HEK293 (cell line): ENCODE measurements at regions not wholly inside any gene's neighbourhood (a gene's known extent, or its start where the extent isn't known, plus 50 kb on each side); places are given as distances from the start of the nearest gene placed in this dataset.

Experiments used
- CTCF ChIA-PET: fragments of 350-600 bp; formaldehyde crosslinking; extraction: SDS; loops from one replicate; lab custom pipeline; 2021; ENCODE audit warnings: antibody characterized with exemption; lab: Yijun Ruan, JAX
- POLR2A ChIA-PET: fragments of 300-600 bp; formaldehyde crosslinking; extraction: SDS; loops from one replicate; lab custom pipeline; 2020; ENCODE audit warnings: antibody characterized with exemption, inconsistent platforms; lab: Yijun Ruan, JAX
- H3K27ac ChIP-seq: fragments of 200-500 bp; sonication (Bioruptor generic); 2 replicates; pipeline ENCODE4 v1.5.1; 2014; ENCODE audit warnings: low read depth, low read length, control low read depth, inconsistent platforms; ENCODE audit errors: extremely low read depth
- H3K36me3 ChIP-seq, 2 experiments: fragments of 200-500 bp in 1 of 2; sonication (Bioruptor generic) in 1 of 2; 1 replicate in 1 of 2; 2 replicates in 1 of 2; pipeline ENCODE4 v1.5.1; 2014 to 2017; ENCODE audit warnings: inconsistent platforms in 2 of 2, low read length in 2 of 2; ENCODE audit not compliant: control insufficient read depth in 2 of 2, insufficient read depth in 1 of 2
- H3K4me1 ChIP-seq: fragments of 200-500 bp; sonication (Bioruptor generic); 2 replicates; pipeline ENCODE4 v1.5.1; 2014; ENCODE audit warnings: mild to moderate bottlenecking, low read length, inconsistent platforms; ENCODE audit not compliant: control insufficient read depth, insufficient read depth
- H3K4me3 ChIP-seq: 2 replicates; pipeline ENCODE4 v1.5.1; 2011; ENCODE audit warnings: low read depth, mild to moderate bottlenecking, control low read depth, low read length, moderate library complexity
- H3K9me3 ChIP-seq: fragments of 200-500 bp; sonication (Bioruptor generic); 2 replicates; pipeline ENCODE4 v1.5.1; 2014; ENCODE audit warnings: low read depth, low read length, inconsistent platforms; ENCODE audit not compliant: control insufficient read depth, insufficient read depth
- HOXA7 ChIP-seq: sonication (generic); formaldehyde crosslinking; IDR thresholded peaks from 2 replicates; pipeline ENCODE4 v1.8.1; 2022; ENCODE audit warnings: missing genetic modification reagents, borderline replicate concordance
- IKZF3 ChIP-seq: fragments of 450-650 bp; IDR thresholded peaks from 2 replicates; pipeline ENCODE4 v1.5.0; 2018; ENCODE audit warnings: missing biosample characterization, mild to moderate bottlenecking, missing genetic modification characterization, moderate library complexity
- KLF8 ChIP-seq: fragments of 450-650 bp; formaldehyde crosslinking; IDR thresholded peaks from 2 replicates; pipeline ENCODE4 v1.5.1; 2016; ENCODE audit warnings: missing biosample characterization, missing genetic modification characterization
- PRDM10 ChIP-seq: fragments of 450-650 bp; formaldehyde crosslinking; IDR thresholded peaks from 2 replicates; pipeline ENCODE4 v1.5.1; 2016; ENCODE audit warnings: missing biosample characterization, missing genetic modification characterization
- REPIN1 ChIP-seq: fragments of 450-650 bp; formaldehyde crosslinking; IDR thresholded peaks from 2 replicates; pipeline ENCODE4 v1.5.1; 2017; ENCODE audit warnings: missing biosample characterization, missing genetic modification characterization, low read depth
- WT1 ChIP-seq: fragments of 450-650 bp; formaldehyde crosslinking; IDR thresholded peaks from 2 replicates; pipeline ENCODE4 v1.5.1; 2016; ENCODE audit warnings: missing biosample characterization, missing genetic modification characterization
- ZBTB48 ChIP-seq: fragments of 450-650 bp; formaldehyde crosslinking; IDR thresholded peaks from 2 replicates; pipeline ENCODE4 v1.5.1; 2016; ENCODE audit warnings: missing biosample characterization, missing genetic modification characterization
- ZBTB8A ChIP-seq: fragments of 450-650 bp; formaldehyde crosslinking; IDR thresholded peaks from 2 replicates; pipeline ENCODE4 v1.5.1; 2016; ENCODE audit warnings: missing biosample characterization, missing genetic modification characterization
- ZIC2 ChIP-seq: fragments of 450-650 bp; formaldehyde crosslinking; IDR thresholded peaks from 2 replicates; pipeline ENCODE4 v1.5.1; 2016; ENCODE audit warnings: missing biosample characterization, missing genetic modification characterization
- ZNF133 ChIP-seq: fragments of 450-650 bp; formaldehyde crosslinking; IDR thresholded peaks from 2 replicates; pipeline ENCODE4 v1.5.1; 2016; ENCODE audit warnings: missing biosample characterization, missing genetic modification characterization
- ZNF169 ChIP-seq: fragments of 450-650 bp; formaldehyde crosslinking; IDR thresholded peaks from 2 replicates; pipeline ENCODE4 v1.5.1; 2016; ENCODE audit warnings: missing biosample characterization, missing genetic modification characterization
- ZNF211 ChIP-seq: fragments of 450-650 bp; formaldehyde crosslinking; IDR thresholded peaks from 2 replicates; pipeline ENCODE4 v1.5.1; 2016; ENCODE audit warnings: low read depth, missing biosample characterization, missing genetic modification characterization
- ZNF221 ChIP-seq: fragments of 450-650 bp; formaldehyde crosslinking; IDR thresholded peaks from 2 replicates; pipeline ENCODE4 v1.5.1; 2017; ENCODE audit warnings: missing biosample characterization, missing genetic modification characterization, borderline replicate concordance
- ZNF23 ChIP-seq: fragments of 450-650 bp; formaldehyde crosslinking; IDR thresholded peaks from 2 replicates; pipeline ENCODE4 v1.5.1; 2016; ENCODE audit warnings: missing biosample characterization, missing genetic modification characterization, borderline replicate concordance
- ZNF366 ChIP-seq: fragments of 450-650 bp; formaldehyde crosslinking; conservative IDR thresholded peaks from 2 replicates; pipeline ENCODE4 v1.5.1; 2016; ENCODE audit warnings: missing biosample characterization, missing genetic modification characterization
- ZNF423 ChIP-seq: fragments of 450-650 bp; formaldehyde crosslinking; IDR thresholded peaks from 2 replicates; pipeline ENCODE4 v1.5.1; 2016; ENCODE audit warnings: missing biosample characterization, missing genetic modification characterization
- ZNF48 ChIP-seq: fragments of 450-650 bp; formaldehyde crosslinking; IDR thresholded peaks from 2 replicates; pipeline ENCODE4 v1.5.1; 2016; ENCODE audit warnings: missing biosample characterization, missing genetic modification characterization
- ZNF768 ChIP-seq: fragments of 450-650 bp; formaldehyde crosslinking; IDR thresholded peaks from 2 replicates; pipeline ENCODE4 v1.5.1; 2018; ENCODE audit warnings: missing biosample characterization, mild to moderate bottlenecking, missing genetic modification characterization
- ZNF830 ChIP-seq: fragments of 450-650 bp; IDR thresholded peaks from 2 replicates; pipeline ENCODE4 v1.5.0; 2018; ENCODE audit warnings: missing biosample characterization, missing genetic modification characterization, low read depth, mild to moderate bottlenecking, moderate library complexity
- ZNF837 ChIP-seq: fragments of 450-650 bp; formaldehyde crosslinking; IDR thresholded peaks from 2 replicates; pipeline ENCODE4 v1.5.1; 2016; ENCODE audit warnings: missing biosample characterization, missing genetic modification characterization
- ZXDB ChIP-seq: fragments of 450-650 bp; formaldehyde crosslinking; IDR thresholded peaks from 2 replicates; pipeline ENCODE4 v1.5.1; 2016; ENCODE audit warnings: missing biosample characterization, missing genetic modification characterization
- TF ChIP-seq, protein P1 (sequence below): fragments of 450-650 bp; formaldehyde crosslinking; IDR thresholded peaks from 2 replicates; pipeline ENCODE4 v1.5.1; 2017; ENCODE audit warnings: missing biosample characterization, mild to moderate bottlenecking, missing genetic modification characterization, moderate library complexity
- TF ChIP-seq, protein P2 (sequence below): fragments of 450-650 bp; formaldehyde crosslinking; IDR thresholded peaks from 2 replicates; pipeline ENCODE4 v1.5.1; 2016; ENCODE audit warnings: missing biosample characterization, missing genetic modification characterization, low read depth
- TF ChIP-seq, protein P3 (sequence below): IDR thresholded peaks from 2 replicates; pipeline ENCODE4 v1.6.1; 2011; ENCODE audit warnings: mild to moderate bottlenecking, low read depth, low read length, borderline replicate concordance

GRCh38 chr4:35912174-35912573 lies 332.1 kb downstream of the ARAP2 start (continued):
- TF ChIP-seq, protein P1, sequence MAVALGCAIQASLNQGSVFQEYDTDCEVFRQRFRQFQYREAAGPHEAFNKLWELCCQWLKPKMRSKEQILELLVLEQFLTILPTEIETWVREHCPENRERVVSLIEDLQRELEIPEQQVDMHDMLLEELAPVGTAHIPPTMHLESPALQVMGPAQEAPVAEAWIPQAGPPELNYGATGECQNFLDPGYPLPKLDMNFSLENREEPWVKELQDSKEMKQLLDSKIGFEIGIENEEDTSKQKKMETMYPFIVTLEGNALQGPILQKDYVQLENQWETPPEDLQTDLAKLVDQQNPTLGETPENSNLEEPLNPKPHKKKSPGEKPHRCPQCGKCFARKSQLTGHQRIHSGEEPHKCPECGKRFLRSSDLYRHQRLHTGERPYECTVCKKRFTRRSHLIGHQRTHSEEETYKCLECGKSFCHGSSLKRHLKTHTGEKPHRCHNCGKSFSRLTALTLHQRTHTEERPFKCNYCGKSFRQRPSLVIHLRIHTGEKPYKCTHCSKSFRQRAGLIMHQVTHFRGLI (tag by site-specific recombination) = no peak
- TF ChIP-seq ZNF221 (no peak), PRDM10 (tag by site-specific recombination) (no peak), ZNF423 (tag by site-specific recombination) (no peak), ZNF133 (tag by site-specific recombination) (no peak), ZNF23 (tag by site-specific recombination) (no peak), ZNF211 (tag by site-specific recombination) (no peak)

- TF ChIP-seq HOXA7 (CRISPR knock-in tag) = no peak
- no peak for TF ChIP-seq ZNF366
- no peak for TF ChIP-seq ZBTB8A (tag by site-specific recombination)
- no peak for TF ChIP-seq ZNF423 (tag by site-specific recombination)
- H3K27ac ChIP-seq = no peak overlapping the region
- ChIA-PET POLR2A (no interaction called here), CTCF (no interaction called here)
- H3K4me1 ChIP-seq = no peaks in the 10 kb centered on the region
- no peaks in the 10 kb centered on the region for H3K9me3 ChIP-seq
- H3K4me3 ChIP-seq = no peak overlapping the region
- H3K36me3 ChIP-seq = no peaks in the 10 kb centered on the region
These were observed 325.8 kb downstream of the ARAP2 start for GRCh38 chr4:35918491-35918977.

DNA sequence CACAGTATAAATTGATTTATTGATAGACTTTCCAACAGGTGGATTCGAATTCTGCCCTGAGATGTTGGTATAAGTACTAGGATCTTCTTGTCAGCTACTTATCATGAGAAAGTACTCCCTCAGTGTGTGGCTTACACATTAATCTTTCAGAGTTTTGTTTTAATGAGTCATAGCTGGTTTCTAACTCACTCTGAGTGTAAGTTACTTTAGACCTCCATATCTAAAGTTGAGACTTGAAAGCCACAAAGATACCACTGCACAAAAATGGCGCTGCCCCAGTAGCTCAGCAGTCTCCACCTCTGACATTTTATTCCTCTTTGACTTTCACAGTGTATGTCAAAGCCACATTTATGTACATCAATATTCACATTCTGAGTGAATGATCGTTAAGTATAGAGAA lies 318.5 kb downstream of the ARAP2 start:
- no peaks in the 10 kb centered on the region for H3K36me3 ChIP-seq
- POLR2A ChIA-PET = no interaction called here
- no peak overlapping the region for H3K4me3 ChIP-seq
- no peak for TF ChIP-seq ZNF169 (tag by site-specific recombination)
- TF ChIP-seq, all 188 proteins: peak for 0
- H3K4me1 ChIP-seq = no peaks in the 10 kb centered on the region
- CTCF ChIA-PET = no interaction called here
- H3K9me3 ChIP-seq = no peaks in the 10 kb centered on the region
- H3K27ac ChIP-seq = no peak overlapping the region

GRCh38 chr4:35926788-35927187 lies 317.5 kb downstream of the ARAP2 start:
- H3K4me3 ChIP-seq = no peak overlapping the region
- CTCF ChIA-PET = no interaction called here
- POLR2A ChIA-PET = no interaction called here
- H3K4me1 ChIP-seq = no peaks in the 10 kb centered on the region
- no peaks in the 10 kb centered on the region for H3K9me3 ChIP-seq
- H3K36me3 ChIP-seq = no peaks in the 10 kb centered on the region
- H3K27ac ChIP-seq = no peak overlapping the region
- TF ChIP-seq REPIN1 (tag by site-specific recombination) (no peak), ZBTB48 (tag by site-specific recombination) (no peak), WT1 (tag by site-specific recombination) (no peak), KLF8 (tag by site-specific recombination) (no peak), ZNF830 (tag by site-specific recombination) (no peak), ZIC2 (tag by site-specific recombination) (no peak), ZXDB (tag by site-specific recombination) (no peak), IKZF3 (tag by site-specific recombination) (no peak), ZNF768 (tag by site-specific recombination) (no peak), ZNF837 (tag by site-specific recombination) (no peak), ZNF48 (tag by site-specific recombination) (no peak)
- TF ChIP-seq, protein P2, sequence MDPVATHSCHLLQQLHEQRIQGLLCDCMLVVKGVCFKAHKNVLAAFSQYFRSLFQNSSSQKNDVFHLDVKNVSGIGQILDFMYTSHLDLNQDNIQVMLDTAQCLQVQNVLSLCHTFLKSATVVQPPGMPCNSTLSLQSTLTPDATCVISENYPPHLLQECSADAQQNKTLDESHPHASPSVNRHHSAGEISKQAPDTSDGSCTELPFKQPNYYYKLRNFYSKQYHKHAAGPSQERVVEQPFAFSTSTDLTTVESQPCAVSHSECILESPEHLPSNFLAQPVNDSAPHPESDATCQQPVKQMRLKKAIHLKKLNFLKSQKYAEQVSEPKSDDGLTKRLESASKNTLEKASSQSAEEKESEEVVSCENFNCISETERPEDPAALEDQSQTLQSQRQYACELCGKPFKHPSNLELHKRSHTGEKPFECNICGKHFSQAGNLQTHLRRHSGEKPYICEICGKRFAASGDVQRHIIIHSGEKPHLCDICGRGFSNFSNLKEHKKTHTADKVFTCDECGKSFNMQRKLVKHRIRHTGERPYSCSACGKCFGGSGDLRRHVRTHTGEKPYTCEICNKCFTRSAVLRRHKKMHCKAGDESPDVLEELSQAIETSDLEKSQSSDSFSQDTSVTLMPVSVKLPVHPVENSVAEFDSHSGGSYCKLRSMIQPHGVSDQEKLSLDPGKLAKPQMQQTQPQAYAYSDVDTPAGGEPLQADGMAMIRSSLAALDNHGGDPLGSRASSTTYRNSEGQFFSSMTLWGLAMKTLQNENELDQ (tag by site-specific recombination) = no peak
- TF ChIP-seq, protein P3, sequence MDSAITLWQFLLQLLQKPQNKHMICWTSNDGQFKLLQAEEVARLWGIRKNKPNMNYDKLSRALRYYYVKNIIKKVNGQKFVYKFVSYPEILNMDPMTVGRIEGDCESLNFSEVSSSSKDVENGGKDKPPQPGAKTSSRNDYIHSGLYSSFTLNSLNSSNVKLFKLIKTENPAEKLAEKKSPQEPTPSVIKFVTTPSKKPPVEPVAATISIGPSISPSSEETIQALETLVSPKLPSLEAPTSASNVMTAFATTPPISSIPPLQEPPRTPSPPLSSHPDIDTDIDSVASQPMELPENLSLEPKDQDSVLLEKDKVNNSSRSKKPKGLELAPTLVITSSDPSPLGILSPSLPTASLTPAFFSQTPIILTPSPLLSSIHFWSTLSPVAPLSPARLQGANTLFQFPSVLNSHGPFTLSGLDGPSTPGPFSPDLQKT = no peak
